GM21825 (cell line): ENCODE measurements at regions not wholly inside any gene's neighbourhood (a gene's known extent, or its start where the extent isn't known, plus 50 kb on each side); places are given as distances from the start of the nearest gene placed in this dataset.
"Not testable (repeated sequence)": the region's sequence is repeated elsewhere in the genome, so short reads cannot be mapped to it uniquely, and the experiment has no call there.

Experiments
- ATAC-seq: cut with Tn5 transposase; IDR thresholded peaks from one replicate; pipeline ENCODE4 v1.9.1; 2021; ENCODE audit warnings: mild to moderate bottlenecking, moderate library complexity; ENCODE audit not compliant: unreplicated experiment

DNA sequence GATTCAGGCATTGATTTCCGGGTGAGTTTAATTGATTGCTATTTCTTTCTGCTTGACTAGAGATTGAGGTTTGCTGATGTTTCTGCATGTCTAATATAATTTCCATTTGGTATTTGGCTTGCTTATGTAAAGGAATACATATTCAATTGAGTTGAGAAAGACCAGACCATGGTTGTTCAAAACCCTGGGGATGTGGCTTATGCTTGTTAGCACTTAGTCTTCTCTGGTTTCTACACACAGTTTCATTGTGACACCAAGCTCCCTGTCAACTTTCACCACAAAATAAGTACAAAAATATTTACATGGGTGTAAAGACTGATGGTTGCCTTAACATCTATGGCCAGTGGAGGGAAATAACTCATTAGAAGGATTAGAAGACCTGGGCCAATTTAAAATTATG lies 209.6 kb downstream of the CDH26 start:
- no peak for ATAC-seq

DNA sequence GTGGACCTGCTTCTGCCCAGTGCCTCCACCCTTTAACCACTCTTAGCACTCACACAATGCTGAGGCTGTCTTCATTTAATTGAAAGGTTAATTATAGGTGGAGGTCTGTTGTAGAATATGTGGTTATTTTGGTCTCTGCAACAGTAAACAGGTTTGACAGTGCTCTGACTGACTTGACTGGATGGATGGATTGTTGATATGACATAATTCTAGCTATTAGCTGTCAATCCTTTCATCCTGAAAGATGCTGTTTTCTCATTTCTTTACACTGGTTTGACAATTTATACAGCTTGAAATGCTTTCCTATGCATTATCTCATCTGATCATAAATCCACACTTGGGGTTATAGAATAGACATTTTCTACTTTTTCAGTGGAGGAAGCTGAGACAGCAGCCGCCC lies 210.7 kb downstream of the CDH26 start:
- no peak for ATAC-seq

DNA sequence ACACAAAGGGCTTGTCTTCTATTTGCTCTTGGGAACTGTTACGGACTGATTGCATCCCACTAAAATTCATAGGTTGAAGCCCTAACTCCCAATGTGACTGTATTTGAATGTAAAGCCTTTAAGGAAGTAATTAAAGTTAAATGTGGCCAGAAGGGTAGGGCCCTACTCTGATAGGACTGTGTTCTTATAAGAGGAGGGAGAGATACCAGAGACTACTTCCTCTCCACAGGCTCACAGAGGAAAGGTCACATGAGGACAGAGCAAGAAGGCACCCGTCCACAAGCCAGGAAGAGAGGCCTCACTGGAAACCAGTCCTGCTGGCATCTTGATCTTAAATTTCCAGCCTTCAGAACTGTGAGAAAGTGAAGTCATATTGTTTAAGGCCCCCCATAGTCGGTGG lies 211.9 kb downstream of the CDH26 start:
- no peak for ATAC-seq

DNA sequence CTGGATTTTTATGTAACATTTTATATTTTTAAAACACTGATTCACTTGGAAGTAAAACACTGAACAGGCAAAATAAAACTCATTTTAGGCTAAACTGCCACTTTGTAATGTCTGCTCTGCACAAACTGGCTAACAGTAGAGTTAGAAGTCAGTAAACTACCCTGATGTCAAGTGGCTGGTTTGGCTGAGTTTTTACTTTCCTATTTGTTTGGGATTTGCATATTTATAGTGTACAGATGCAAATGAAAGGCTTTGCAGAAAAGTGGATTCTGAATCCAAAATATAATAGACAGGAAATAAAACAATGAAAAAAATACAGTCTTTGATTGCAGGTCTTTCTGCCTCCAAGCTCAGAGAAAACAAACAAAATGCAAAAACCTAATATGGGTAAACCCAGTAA lies 213.1 kb downstream of the CDH26 start:
- no peak for ATAC-seq

DNA sequence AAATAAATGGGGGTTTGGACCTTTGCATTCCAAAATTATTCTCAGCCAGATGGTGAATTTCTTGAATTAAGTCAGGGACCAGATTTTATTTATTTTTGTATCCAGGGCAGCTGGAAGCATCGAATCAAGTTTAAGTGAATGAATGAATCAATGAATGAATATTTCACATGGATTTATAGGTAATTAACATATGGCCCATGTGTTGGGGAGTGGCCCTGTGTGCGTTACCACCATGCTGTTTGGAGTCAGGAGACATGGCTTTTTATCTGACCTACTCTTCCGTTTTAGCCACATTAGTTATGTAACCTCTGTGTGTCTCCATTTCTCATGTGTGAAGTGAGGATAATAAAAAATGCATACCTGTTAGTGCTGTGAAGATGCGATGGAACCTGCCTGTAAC lies 213.5 kb downstream of the CDH26 start:
- no peak for ATAC-seq

DNA sequence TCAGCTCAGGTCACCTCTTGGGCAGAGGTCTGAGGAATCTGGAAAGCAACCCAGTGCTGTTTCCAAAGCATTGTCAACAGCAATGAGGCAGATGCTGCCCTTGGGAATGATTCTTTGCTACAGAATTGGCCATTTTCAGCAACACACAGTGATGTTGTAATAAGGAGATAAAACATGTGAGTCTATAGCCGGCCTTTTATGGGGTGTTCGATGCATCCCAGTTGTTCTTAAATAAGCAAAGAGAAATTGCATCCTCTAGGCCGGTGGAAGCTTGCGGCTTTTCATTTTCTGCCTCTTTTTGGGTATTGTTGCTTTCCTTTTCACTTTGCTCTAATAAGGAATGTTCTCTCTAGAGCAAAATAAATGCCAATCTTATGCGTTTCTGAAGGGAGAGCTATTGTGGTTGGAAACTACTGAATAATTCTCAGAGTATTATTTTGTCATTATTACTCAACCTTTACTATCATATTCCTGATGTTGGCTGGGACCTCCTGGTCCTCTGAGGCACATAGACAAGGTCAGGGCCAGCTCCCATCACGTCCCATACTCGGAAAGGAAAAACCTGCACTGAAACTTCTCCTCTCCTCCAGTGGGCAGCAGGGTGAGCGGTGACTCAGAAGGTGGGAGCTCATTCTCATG lies 214.2 kb downstream of the CDH26 start:
- no peak for ATAC-seq

DNA sequence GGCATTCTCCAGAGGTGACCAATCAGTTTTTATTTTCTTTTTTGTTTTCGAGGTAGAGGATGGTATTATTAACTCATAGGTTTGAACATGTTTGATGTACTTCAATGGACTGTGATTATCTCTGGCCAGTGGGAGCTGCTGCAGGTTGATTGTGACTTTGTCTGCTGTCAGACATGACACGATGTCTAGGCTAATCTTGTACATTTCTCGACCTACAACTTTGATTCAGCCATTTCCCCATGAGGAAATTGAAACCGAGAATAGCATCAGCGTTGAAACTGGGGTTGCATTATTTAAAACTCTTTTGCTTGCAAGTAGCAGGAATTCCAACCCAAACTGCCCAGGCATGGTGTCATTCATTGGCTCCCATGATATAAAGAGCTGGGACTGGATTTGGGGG lies 218.9 kb downstream of the CDH26 start:
- no peak for ATAC-seq

DNA sequence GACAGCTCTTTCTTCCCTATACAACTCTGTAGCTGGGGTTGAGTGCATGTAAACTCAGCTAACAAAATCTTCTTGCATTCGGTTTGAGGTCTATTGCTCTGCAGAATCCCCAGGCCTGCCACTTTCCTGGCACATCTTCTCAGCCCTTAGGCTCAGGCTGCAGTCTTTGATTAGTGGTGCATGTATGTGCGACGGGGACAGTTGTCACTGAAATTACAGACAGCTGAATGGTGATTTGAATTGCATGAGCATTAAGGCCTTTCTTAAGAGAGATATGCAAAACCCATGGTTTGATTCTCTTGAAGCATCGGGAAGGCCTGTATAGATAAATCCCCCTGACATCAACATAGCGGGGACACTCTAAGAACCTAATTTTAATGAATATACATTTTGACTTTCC lies 222.8 kb downstream of the CDH26 start:
- ATAC-seq: no peak

DNA sequence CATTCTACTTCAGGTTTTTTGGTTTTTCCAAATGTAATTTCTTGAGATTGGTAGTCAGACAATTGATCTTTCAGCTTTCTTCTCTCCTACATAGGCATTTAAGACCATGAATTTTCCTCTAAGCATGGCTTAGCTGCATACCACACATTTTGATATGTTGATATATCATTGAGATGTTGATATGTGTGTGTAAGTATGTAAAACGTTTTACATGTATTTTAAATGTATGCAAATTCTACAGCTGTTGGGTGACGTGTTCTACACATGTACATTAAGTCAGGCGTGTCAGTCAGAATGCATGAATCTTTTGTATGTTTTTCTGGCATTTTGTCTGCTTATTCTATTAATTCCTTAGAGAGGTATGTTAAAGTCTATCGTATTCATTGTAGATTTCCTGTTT lies 228.2 kb downstream of the CDH26 start:
- ATAC-seq: no peak

DNA sequence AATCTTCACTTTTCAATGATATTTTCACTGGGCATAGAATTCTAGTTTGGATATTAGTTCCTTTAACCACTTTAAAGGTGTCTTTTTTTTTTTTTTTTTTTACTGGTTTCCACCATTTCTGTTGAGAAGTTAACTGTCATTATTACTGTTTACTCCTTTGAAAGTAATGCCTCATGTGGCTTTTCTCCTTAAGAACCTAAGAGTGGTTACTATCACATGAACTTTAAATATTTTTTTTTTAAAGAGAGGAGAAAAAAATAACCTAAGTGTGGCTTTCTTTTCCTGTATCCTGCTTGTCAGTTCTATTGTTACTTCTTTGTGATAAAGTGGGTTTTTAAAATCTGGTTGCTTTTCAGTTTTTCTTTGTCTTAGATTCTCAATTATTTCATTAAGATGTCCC lies 229.5 kb downstream of the CDH26 start:
- ATAC-seq: no peak

DNA sequence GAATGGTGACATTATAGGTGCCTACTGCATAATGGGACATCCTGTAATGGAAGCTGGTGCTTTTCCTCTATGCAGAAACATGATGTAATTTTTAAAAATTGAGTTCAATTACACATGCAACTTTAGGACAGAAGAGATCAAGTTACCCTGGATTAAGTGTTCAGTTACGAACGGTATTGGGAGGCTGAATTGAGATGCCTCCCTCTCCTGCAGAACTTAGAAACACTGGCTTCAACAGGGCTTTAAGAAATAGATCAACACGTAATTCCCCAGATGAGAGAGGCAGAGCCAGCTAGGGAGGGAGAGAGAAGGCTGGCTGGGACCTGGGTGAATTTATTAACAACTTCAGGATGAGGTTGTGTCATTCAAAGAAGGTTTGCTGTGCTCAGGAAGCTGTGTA lies 232.8 kb downstream of the CDH26 start:
- no peak for ATAC-seq

DNA sequence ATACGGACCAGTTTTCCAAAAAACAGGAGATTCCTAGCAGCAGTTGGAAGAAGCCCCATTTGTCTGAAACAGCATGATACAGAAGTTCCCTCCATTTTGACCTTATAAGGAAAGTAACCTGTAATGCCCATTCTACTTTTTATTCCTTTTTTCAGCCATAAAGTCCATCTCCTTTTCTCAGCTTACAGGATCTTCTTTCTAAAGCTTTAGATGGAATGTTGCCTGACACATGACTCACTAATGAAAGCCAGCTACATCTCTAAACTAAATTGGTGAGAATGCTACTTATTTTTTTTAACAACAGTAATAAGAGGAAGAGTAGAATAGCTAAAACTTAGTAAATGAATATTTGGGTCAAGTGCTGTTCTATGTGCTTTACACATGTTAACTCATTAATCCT lies 234.1 kb downstream of the CDH26 start:
- no peak for ATAC-seq

DNA sequence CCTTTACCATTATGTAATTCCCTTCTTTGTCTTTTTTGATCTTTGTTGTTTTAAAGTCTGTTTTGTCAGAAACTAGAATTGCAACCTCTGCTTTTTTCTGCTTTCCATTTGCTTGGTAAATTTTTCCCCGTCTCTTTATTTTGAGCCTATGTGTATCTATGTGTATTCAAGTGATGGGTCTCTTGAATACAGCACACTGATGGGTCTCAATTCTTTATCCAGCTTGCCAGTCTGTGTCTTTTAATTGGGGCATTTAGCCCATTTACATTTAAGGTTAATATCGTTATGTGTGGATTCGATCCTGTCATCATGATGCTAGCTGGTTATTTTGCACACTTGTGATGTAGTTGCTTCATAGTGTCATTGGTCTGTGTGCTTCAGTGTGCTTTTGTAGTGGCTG lies 240.9 kb downstream of the CDH26 start:
- not testable (repeated sequence) for ATAC-seq

DNA sequence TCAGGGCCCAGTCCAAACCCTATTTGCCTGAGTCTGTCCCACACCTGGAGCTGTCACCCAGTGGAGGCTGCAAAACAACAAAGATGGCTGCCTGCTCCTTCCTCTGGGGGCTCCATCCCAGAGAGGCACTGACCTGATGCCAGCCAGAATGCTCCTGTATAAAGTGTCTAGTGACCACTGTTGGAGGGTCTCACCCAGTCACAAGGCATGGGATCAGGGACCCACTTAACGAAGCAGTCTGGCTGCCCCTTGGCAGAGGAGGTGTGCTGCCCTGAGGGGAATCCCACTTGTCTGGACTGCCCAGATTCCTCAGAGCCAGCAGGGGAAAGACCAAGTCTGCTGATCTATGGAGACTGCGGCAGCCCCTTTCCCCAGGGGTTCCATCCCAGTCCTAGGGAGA lies 241.6 kb downstream of the CDH26 start:
- ATAC-seq: no peak

DNA sequence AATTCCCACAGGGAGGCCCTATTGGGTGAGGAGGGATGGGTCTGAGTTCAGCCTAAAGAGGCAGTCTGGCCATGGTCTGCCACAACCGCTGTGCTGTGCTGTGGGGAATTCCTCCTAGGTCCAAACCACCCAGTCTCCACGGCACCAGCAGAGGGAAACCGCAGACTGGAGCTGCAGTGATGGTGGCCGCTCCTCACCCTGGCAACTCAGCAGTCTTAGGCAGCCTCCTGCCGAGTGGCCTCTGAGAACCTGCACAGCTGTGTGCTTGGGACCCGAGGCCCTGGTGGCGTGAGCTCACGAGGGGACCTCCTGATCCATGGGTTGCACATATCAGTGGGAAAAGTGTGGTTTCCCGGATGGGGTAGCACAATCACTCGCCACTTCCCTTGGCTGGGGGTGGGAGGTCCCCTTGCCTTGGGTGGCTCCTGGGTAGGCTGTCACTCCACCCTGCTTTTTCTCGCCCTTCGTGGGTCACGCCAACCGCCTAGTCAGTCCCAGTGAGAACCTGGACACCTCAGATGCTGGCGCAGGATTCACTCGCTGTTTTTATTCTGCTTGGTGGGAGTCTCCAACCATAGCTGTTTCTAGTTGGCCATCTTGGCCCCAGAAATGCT lies 242.2 kb downstream of the CDH26 start:
- no peak for ATAC-seq

DNA sequence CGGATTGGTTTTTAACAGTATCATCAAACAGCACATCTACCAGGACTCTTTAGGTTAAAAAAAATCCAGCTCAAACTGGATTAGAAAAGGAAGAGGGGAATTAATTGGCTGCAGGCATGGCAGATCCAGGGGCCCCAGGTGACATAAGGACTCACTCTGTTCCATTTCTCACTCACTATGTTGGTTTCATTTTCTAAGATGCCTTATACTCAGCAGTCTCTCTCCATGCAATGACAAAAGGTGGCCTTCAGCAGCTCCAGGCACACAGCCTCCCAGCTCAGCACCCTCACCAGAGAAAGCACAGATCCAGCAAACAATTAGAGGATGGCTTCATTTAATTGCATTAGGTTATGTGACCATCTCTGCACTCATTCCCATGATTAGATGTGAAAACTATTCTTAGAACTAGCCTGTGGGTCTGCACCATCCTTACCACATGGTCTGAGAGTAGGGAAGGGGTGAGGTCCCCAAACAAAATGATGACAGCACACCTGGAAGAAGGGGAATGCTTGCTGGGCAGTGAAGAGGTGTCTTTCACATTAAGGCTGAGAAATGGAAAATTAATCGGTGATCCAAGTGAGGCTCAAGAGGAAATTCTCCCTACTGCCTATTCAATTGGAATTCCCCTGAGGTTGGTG lies 243.1 kb downstream of the CDH26 start:
- no peak for ATAC-seq

DNA sequence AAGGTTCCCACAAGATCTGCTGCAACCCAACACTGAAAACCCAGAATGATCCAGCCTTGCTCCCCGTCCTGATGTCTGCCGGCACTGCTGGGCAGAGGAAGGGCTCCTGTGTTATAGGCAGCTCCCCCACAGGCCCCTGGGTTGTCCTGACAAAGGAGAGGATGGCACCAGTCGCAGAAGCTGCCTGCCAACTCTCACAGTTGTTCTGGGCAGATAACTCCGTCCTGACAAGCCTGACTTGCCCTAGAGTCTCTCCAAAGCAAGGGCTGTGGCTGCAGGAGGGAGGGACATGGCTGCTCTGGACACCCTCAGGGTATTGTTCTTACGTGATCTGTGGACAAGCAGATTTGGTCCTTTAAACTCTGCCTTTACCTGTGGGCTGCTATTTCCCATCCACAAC lies 243.8 kb downstream of the CDH26 start:
- no peak for ATAC-seq

DNA sequence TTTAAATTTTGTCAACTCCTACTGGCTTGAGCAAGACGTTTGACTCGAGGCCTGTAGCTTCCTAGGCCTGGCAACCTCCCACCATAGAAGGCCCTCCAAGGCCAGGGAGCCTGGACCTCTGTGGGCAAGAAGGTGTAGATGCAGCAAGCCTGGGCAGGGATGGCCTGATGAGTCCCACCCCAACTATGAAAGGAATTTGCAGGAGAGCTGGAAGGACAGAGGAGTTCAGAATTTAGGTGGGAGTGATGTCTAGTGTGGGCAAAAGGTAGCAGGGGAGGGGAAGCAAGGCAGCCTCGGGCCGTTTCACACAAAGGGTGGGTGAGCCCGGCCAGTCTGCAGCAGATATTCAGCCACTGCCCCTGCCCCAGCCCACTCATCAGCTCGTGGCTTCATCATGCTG lies 245.2 kb downstream of the CDH26 start:
- ATAC-seq: no peak

DNA sequence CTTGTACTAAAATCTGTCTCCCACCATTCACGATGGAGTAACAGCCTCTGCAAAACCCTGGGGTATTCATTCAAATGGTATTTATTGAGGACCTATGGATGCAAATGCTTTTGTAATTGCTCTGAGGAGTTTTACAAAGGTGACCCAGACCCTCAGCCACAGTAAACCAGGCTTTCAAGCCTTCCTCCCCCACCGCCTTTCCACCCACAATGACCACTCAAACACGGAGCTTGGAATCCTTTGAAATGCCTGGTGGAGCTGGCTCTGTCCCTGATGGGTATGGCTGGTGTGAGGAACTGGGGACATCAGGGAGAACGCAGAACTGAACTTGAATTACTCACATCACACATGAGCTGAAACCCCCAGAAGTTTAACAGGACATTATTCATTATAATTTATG lies 246.4 kb downstream of the CDH26 start:
- no peak for ATAC-seq

DNA sequence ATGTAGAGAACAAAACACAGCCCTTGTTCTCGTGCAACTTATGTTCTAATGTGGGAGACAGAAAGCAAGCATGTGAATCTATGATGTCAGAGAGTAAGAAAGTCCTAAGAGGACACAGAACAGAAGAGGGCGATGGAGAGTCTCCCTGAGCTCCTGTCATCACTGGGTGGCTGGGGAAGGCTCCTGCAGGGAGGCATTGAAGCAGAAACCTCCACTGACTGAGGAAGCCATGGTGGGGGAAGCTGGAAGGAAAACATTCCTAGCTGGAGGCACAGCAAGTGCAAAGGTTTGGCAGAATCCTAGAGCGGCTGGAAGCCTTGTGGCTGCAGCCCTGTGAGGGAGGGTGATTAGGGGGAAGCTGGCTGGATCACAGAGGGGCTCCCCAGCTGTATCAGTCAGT lies 248.0 kb downstream of the CDH26 start:
- no peak for ATAC-seq

DNA sequence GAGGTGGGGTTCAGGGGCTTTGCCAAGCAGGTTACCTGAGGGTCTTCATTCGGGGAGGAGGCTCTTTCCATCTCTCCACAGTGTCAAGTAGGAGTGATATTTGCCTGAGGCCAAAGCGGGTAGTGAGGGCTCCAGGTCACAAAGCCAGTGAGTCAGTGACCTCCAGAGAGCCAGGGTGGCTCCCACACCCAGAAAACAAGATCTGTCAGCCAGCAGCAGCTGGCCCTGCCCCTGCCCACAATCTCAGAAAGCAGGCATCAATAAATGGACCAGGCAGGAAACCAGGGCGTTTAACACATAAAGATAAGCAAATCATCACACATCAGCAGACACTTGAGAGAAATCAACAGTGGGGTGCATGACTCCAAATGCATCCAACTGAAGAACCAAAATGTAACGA lies 250.8 kb downstream of the CDH26 start:
- no peak for ATAC-seq

DNA sequence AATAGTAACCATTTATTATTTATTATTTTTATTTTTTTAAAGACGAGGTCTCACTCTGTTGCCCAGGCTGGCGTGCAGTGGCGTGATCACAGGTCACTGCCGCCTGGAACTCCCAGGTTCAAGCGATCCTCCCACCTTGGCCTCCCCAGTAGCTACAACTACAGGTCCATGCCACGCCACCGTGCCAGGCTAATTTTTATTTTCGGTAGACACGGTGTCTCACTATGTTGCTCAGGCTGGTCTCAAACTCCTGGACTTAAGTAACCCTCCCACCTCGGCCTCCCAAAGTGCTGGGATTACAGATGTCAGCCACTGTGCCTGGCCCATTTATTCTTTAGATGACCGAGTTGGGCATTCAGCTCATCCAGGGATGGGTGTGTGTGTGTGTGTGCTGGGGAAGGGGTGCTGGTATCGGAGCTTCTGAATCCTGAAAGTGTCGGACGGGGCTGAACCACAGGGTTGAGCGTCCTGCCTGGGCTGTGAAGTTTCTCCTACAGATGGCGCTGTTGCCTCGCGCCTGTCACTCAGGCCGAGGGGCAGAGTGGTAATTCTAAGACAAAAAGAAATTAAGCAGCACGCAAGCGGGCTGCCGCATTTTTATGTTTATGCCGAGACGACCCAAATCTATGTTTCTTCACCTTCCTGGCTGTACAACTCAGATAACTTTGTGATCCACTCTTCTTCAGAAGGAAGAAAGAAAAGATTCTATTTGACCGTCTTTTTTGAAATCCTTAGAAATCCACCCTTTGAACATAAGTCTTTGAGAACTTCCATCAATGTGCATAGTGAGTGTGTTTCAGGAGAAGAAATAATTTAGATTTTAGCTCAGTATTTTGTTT lies 252.8 kb downstream of the CDH26 start:
- no peak for ATAC-seq
